H1 (cell line): ENCODE measurements at regions not wholly inside any gene's neighbourhood (a gene's known extent, or its start where the extent isn't known, plus 50 kb on each side); places are given as distances from the start of the nearest gene placed in this dataset.

Experiments used
- CTCF ChIA-PET: fragments of 300-600 bp; sonication (Branson Sonifier 250); formaldehyde crosslinking; loops from one replicate; lab custom pipeline; 2021; ENCODE audit not compliant: partially characterized antibody; lab: Charles Lee
- POLR2A ChIA-PET: fragments of 300-600 bp; sonication (Branson Sonifier 250); formaldehyde crosslinking; loops from one replicate; lab custom pipeline; 2021; ENCODE audit warnings: inconsistent platforms; ENCODE audit not compliant: partially characterized antibody; lab: Charles Lee
- DNase-seq, 2 experiments: peaks; one replicate each; pipeline versions ENCODE4 v3.0.0 to v3.0.0-alpha.2; 2010 to 2022; ENCODE audit warnings: low spot score in 2 of 2, low read depth in 1 of 2, mixed read lengths in 1 of 2
- FAIRE-seq: peaks from 2 replicates; lab custom pipeline; 2011; peaks lifted over from hg19 to GRCh38; lab: Jason Lieb, UNC
- H2AFZ ChIP-seq: 2 replicates; pipeline ENCODE4 v1.8.1; 2012; ENCODE audit warnings: low read length, inconsistent platforms
- H2AK5ac ChIP-seq: 2 replicates; pipeline ENCODE4 v1.6.1; 2013; ENCODE audit warnings: low read depth, low read length
- H2BK120ac ChIP-seq: replicated peaks from 2 replicates; pipeline ENCODE3; 2013; ENCODE audit warnings: low read depth, low read length, inconsistent platforms
- H2BK12ac ChIP-seq: 2 replicates; pipeline ENCODE4 v1.6.1; 2013; ENCODE audit warnings: low read depth, low read length
- H2BK15ac ChIP-seq: 2 replicates; pipeline ENCODE4 v1.6.1; 2013; ENCODE audit warnings: low read length
- H2BK20ac ChIP-seq: 2 replicates; pipeline ENCODE4 v1.6.1; 2013; ENCODE audit warnings: low read length
- H2BK5ac ChIP-seq: 2 replicates; pipeline ENCODE4 v1.6.1; 2013; ENCODE audit warnings: low read depth, low read length
- H3K14ac ChIP-seq: 2 replicates; pipeline ENCODE4 v1.6.1; 2013; ENCODE audit warnings: inconsistent platforms; ENCODE audit not compliant: insufficient read length
- H3K18ac ChIP-seq: 2 replicates; pipeline ENCODE4 v1.6.1; 2013; ENCODE audit warnings: low read length; ENCODE audit errors: extremely low read depth
- H3K23ac ChIP-seq: 2 replicates; pipeline ENCODE4 v1.6.1; 2013; ENCODE audit warnings: inconsistent platforms; ENCODE audit not compliant: insufficient read length
- H3K23me2 ChIP-seq: 2 replicates; pipeline ENCODE4 v1.6.1; 2013; ENCODE audit warnings: low read depth, low read length
- H3K27ac ChIP-seq: 2 replicates; pipeline ENCODE4 v1.6.1; 2011; ENCODE audit warnings: low read depth, low read length, inconsistent platforms
- H3K27me3 ChIP-seq, 4 experiments: replicated peaks in 1 of 4; 1 replicate in 1 of 4; 2 replicates in 3 of 4; pipeline versions ENCODE4 v1.6.1 to v1.8.1; 2011 to 2013; ENCODE audit warnings: low read length in 3 of 4, mild to moderate bottlenecking in 3 of 4, inconsistent platforms in 2 of 4, mixed read lengths in 2 of 4, moderate library complexity in 1 of 4; ENCODE audit not compliant: control insufficient read depth in 3 of 4, insufficient read depth in 3 of 4; ENCODE audit errors: extremely low read depth in 1 of 4
- H3K36me3 ChIP-seq, 4 experiments: 2 replicates each; pipeline versions ENCODE4 v1.6.1 to v1.8.1; 2011 to 2013; ENCODE audit warnings: mild to moderate bottlenecking in 4 of 4, low read length in 3 of 4, moderate library complexity in 2 of 4, control low read depth in 1 of 4, inconsistent platforms in 1 of 4; ENCODE audit not compliant: insufficient read depth in 4 of 4, control insufficient read depth in 2 of 4
- H3K4ac ChIP-seq: replicated peaks from 2 replicates; pipeline ENCODE3; 2013; ENCODE audit warnings: low read length, low read depth, mixed read lengths, inconsistent platforms; ENCODE audit not compliant: insufficient read length
- H3K4me1 ChIP-seq, 4 experiments: replicated peaks in 1 of 4; 1 replicate in 1 of 4; 2 replicates in 3 of 4; pipeline versions ENCODE4 v1.6.1 to v1.8.1; 2011 to 2013; ENCODE audit warnings: low read length in 3 of 4, inconsistent platforms in 2 of 4, mixed read lengths in 1 of 4; ENCODE audit not compliant: insufficient read depth in 4 of 4, control insufficient read depth in 3 of 4
- H3K4me2 ChIP-seq, 2 experiments: 2 replicates each; pipeline versions ENCODE4 v1.6.1 to v1.8.1; 2011 to 2013; ENCODE audit warnings: low read depth in 2 of 2, low read length in 2 of 2, control low read depth in 1 of 2, inconsistent platforms in 1 of 2, mild to moderate bottlenecking in 1 of 2; ENCODE audit not compliant: insufficient read depth in 1 of 2
- H3K4me3 ChIP-seq, 4 experiments: fragments of 200-600, 300-600 bp in 1 of 4; sonication (generic), shearing (Covaris generic), sonication (Bioruptor Twin) in 1 of 4; 2 replicates each; pipeline versions ENCODE4 v1.5.1 to v1.8.1; 2011 to 2016; ENCODE audit warnings: low read length in 4 of 4, low read depth in 3 of 4, control low read depth in 2 of 4, inconsistent platforms in 2 of 4, mild to moderate bottlenecking in 2 of 4, mixed read lengths in 1 of 4, moderate library complexity in 1 of 4; ENCODE audit not compliant: insufficient read depth in 2 of 4; ENCODE audit errors: extremely low read depth in 1 of 4
- H3K56ac ChIP-seq: replicated peaks from 2 replicates; pipeline ENCODE3; 2013; ENCODE audit warnings: low read depth, mild to moderate bottlenecking, mixed read lengths, low read length, inconsistent platforms; ENCODE audit not compliant: insufficient read length
- H3K79me1 ChIP-seq: 2 replicates; pipeline ENCODE4 v1.6.1; 2013; ENCODE audit warnings: low read depth, low read length, control low read depth
- H3K79me2 ChIP-seq, 2 experiments: 2 replicates each; pipeline versions ENCODE4 v1.6.1 to v1.8.1; 2012 to 2013; ENCODE audit warnings: low read length in 2 of 2, mild to moderate bottlenecking in 2 of 2, inconsistent platforms in 1 of 2; ENCODE audit not compliant: insufficient read depth in 2 of 2, control insufficient read depth in 1 of 2
- H3K9ac ChIP-seq, 4 experiments: replicated peaks in 1 of 4; 1 replicate in 1 of 4; 2 replicates in 3 of 4; pipeline versions ENCODE4 v1.6.1 to v1.8.1; 2011 to 2013; ENCODE audit warnings: low read depth in 3 of 4, low read length in 3 of 4, control low read depth in 2 of 4, mild to moderate bottlenecking in 2 of 4, moderate library complexity in 2 of 4, inconsistent platforms in 1 of 4; ENCODE audit errors: extremely low read depth in 1 of 4
- H3K9me3 ChIP-seq, 2 experiments: 2 replicates each; pipeline versions ENCODE4 v1.6.1 to v1.8.1; 2012 to 2013; ENCODE audit warnings: mild to moderate bottlenecking in 2 of 2, moderate library complexity in 2 of 2, control low read depth in 1 of 2, inconsistent platforms in 1 of 2, low read depth in 1 of 2, low read length in 1 of 2, mixed read lengths in 1 of 2; ENCODE audit not compliant: insufficient read depth in 2 of 2
- H4K20me1 ChIP-seq, 2 experiments: replicated peaks in 1 of 2; 2 replicates each; pipeline versions ENCODE3 to v1.8.1; 2011 to 2013; ENCODE audit warnings: inconsistent platforms in 2 of 2, low read length in 2 of 2, mild to moderate bottlenecking in 1 of 2; ENCODE audit not compliant: insufficient read depth in 2 of 2, control insufficient read depth in 1 of 2
- H4K5ac ChIP-seq: 2 replicates; pipeline ENCODE4 v1.6.1; 2013; ENCODE audit warnings: low read length, low read depth, mixed read lengths, inconsistent platforms; ENCODE audit not compliant: insufficient read length
- H4K8ac ChIP-seq: 2 replicates; pipeline ENCODE4 v1.8.0; 2013; ENCODE audit warnings: mild to moderate bottlenecking, moderate library complexity, low read length, inconsistent platforms; ENCODE audit not compliant: insufficient read depth; ENCODE audit errors: extremely low read depth
- H4K91ac ChIP-seq: replicated peaks from 2 replicates; pipeline ENCODE3; 2013; ENCODE audit warnings: low read length, mixed read lengths, inconsistent platforms; ENCODE audit not compliant: insufficient read length
- ASH2L ChIP-seq: fragments of 200-600, 300-600 bp; sonication (generic); IDR thresholded peaks from one replicate; pipeline ENCODE4 v1.7.1; 2017; ENCODE audit warnings: low read length
- CBX8 ChIP-seq: fragments of 300-800, 300-1000 bp; sonication (generic); IDR thresholded peaks from 2 replicates; pipeline ENCODE4 v1.7.1; 2016; ENCODE audit warnings: low read depth, low read length, borderline replicate concordance
- CTCF ChIP-seq, 3 experiments: IDR thresholded peaks; 1 replicate in 2 of 3; 2 replicates in 1 of 3; pipeline versions ENCODE4 v1.5.1 to v1.6.1; 2011; ENCODE audit warnings: low read length in 3 of 3, mild to moderate bottlenecking in 3 of 3, inconsistent platforms in 2 of 3, low read depth in 1 of 3, moderate library complexity in 1 of 3; ENCODE audit not compliant: insufficient read depth in 1 of 3; ENCODE audit errors: control extremely low read depth in 1 of 3
- EGR1 ChIP-seq: IDR thresholded peaks from 2 replicates; pipeline ENCODE4 v1.6.1; 2011; ENCODE audit warnings: low read depth, low read length, borderline replicate concordance
- KDM1A ChIP-seq: fragments of 200-600, 300-600 bp; sonication (generic); IDR thresholded peaks from 2 replicates; pipeline ENCODE4 v1.7.1; 2016; ENCODE audit warnings: mild to moderate bottlenecking, low read length, borderline replicate concordance
- PHF8 ChIP-seq: fragments of 200-600 bp; sonication (generic); conservative IDR thresholded peaks from 2 replicates; pipeline ENCODE4 v1.7.1; 2012; ENCODE audit warnings: low read depth, mild to moderate bottlenecking, inconsistent platforms, low read length, moderate library complexity
- SAP30 ChIP-seq: fragments of 300-600 bp; sonication (generic); IDR thresholded peaks from 2 replicates; pipeline ENCODE4 v1.7.1; 2012; ENCODE audit warnings: low read length, moderate library complexity, mild to moderate bottlenecking, inconsistent platforms; ENCODE audit not compliant: insufficient read depth, insufficient replicate concordance
- SIRT6 ChIP-seq: IDR thresholded peaks from one replicate; pipeline ENCODE4 v1.7.1; 2012; ENCODE audit warnings: low read length, inconsistent platforms
- SIX5 ChIP-seq: IDR thresholded peaks from 2 replicates; pipeline ENCODE4 v1.6.1; 2011; ENCODE audit warnings: mild to moderate bottlenecking, low read depth, low read length
- TEAD4 ChIP-seq: IDR thresholded peaks from 2 replicates; pipeline ENCODE4 v1.6.1; 2012; ENCODE audit warnings: low read depth, low read length, inconsistent platforms, mixed read lengths
- YY1 ChIP-seq: IDR thresholded peaks from 2 replicates; pipeline ENCODE4 v1.6.1; 2011; ENCODE audit warnings: low read depth, mild to moderate bottlenecking, low read length
- WGBS, 2 experiments: shearing (Covaris generic) in 1 of 2; methylation state at CpG; one replicate each; pipeline versions ENCODE4 v1.1.6 to v1.1.7; 2013 to 2015; ENCODE audit warnings: low lambda C conversion rate in 2 of 2, mixed read lengths in 2 of 2, inconsistent platforms in 1 of 2, low coverage in 1 of 2, missing lambda C conversion rate in 1 of 2; ENCODE audit not compliant: insufficient replicate concordance in 2 of 2, insufficient coverage in 1 of 2, insufficient read length in 1 of 2; ENCODE audit errors: extremely low coverage in 1 of 2, missing lambda C conversion rate in 1 of 2; 5-methylcytosine and 5-hydroxymethylcytosine counted together
- TF ChIP-seq, protein P1 (sequence below): IDR thresholded peaks from 2 replicates; pipeline ENCODE4 v1.6.1; 2011; ENCODE audit warnings: low read depth, mild to moderate bottlenecking, low read length; ENCODE audit not compliant: insufficient read depth

DNA sequence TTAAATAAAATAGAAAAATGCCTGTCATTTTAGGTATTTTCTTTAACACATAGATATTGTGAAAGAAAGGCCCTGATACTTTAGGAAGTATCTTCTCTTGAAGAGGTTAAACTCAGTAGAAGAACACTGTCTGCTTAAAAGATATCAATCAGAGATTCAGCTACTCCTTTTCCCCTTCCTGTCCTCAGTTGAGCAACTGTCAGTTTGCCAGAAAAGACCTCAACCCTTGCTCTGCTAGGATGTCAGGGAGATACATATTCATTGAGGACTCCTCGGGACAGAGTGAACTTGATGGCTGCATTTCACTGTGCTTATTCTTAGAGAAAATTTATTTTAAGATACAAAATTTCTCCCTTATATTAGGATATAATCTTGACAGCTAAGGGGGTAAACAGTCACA lies 173.6 kb upstream of the CACNA2D1 start:
- H3K14ac ChIP-seq, result no peak overlapping the region
- no peaks in the 10 kb centered on the region for H3K36me3 ChIP-seq
- H4K5ac ChIP-seq, result no peak overlapping the region
- H4K91ac ChIP-seq, result no peak overlapping the region
- no peaks in the 10 kb centered on the region for H4K20me1 ChIP-seq
- H2BK12ac ChIP-seq, result no peak overlapping the region
- no peak overlapping the region for H2BK20ac ChIP-seq
- H3K4me2 ChIP-seq, result no peak overlapping the region
- no peak overlapping the region for H3K23ac ChIP-seq
- H2BK5ac ChIP-seq, result no peak overlapping the region
- no peak overlapping the region for H3K18ac ChIP-seq
- H3K27ac ChIP-seq, result no peak overlapping the region
- H2AK5ac ChIP-seq, result no peak overlapping the region
- no peak overlapping the region for H3K56ac ChIP-seq
- no peak overlapping the region for H3K4me3 ChIP-seq
- POLR2A ChIA-PET, result no interaction called here
- H4K8ac ChIP-seq, result no peak overlapping the region
- no peak overlapping the region for H2AFZ ChIP-seq
- H3K27me3 ChIP-seq, result no peaks in the 10 kb centered on the region
- no peaks in the 10 kb centered on the region; the same call in 1 of the 2 replicates for H3K23me2 ChIP-seq
- H3K9me3 ChIP-seq, result no peaks in the 10 kb centered on the region
- H3K9ac ChIP-seq, result no peak overlapping the region
- H3K79me2 ChIP-seq, result no peaks in the 10 kb centered on the region
- CTCF ChIA-PET, result interaction anchor here (1.0 to 3.3 kb wide), 2 partner anchors 12 to 572 kb away, joined by 3 to 17 read pairs; no protein-coding TSS in a partner anchor
- no peak overlapping the region for H3K4ac ChIP-seq
- DNase-seq (no peak), FAIRE-seq (no peak)
- H3K79me1 ChIP-seq, result no peaks in the 10 kb centered on the region
- no peak overlapping the region for H2BK120ac ChIP-seq
- WGBS, 2 experiments, result 94% methylated on average over 1 of the region's 1 CpG; no CpG with 5 or more reads in 1 of the 2 experiments
- H3K4me1 ChIP-seq, result no peaks in the 10 kb centered on the region
- no peak overlapping the region for H2BK15ac ChIP-seq
- no peak for TF ChIP-seq EGR1
- no peak for TF ChIP-seq SIX5
- TF ChIP-seq TEAD4, result no peak
- no peak for TF ChIP-seq SAP30
- no peak for TF ChIP-seq CTCF (IDR thresholded peaks at IDR 0.05; ENCODE audit: control extremely low read depth in 1 of 3, insufficient read depth in 1 of 3, low read depth in 1 of 3, low read length in 3 of 3)
- TF ChIP-seq PHF8, result no peak
- no peak for TF ChIP-seq SIRT6
- TF ChIP-seq, protein P1, sequence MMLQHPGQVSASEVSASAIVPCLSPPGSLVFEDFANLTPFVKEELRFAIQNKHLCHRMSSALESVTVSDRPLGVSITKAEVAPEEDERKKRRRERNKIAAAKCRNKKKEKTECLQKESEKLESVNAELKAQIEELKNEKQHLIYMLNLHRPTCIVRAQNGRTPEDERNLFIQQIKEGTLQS, result no peak
- no peak for TF ChIP-seq KDM1A
- TF ChIP-seq YY1, result no peak
- no peak for TF ChIP-seq CBX8
- TF ChIP-seq ASH2L, result no peak
